ENCODE measurements at regions not wholly inside any gene's neighbourhood (a gene's known extent, or its start where the extent isn't known, plus 50 kb on each side); places are given as distances from the start of the nearest gene placed in this dataset.

GRCh38 chr6:143579703-143580102 lies 68.2 kb upstream of the FUCA2 start:
- no peak for TF ChIP-seq EZH2phosphoT487 (IDR thresholded peaks at IDR 0.05; ENCODE audit: borderline replicate concordance, low read length)
- no peak for TF ChIP-seq CTCF (conservative IDR thresholded peaks at IDR 0.05; ENCODE audit: low read depth, low read length)
